GM19468 (cell line): ENCODE measurements at regions not wholly inside any gene's neighbourhood (a gene's known extent, or its start where the extent isn't known, plus 50 kb on each side); places are given as distances from the start of the nearest gene placed in this dataset.
A peak's percentile ranks its signal among the peaks of the same experiment; 100 is the strongest.
"Not testable (repeated sequence)": the region's sequence is repeated elsewhere in the genome, so short reads cannot be mapped to it uniquely, and the experiment has no call there.

ENCODE experiments used
- ATAC-seq: cut with Tn5 transposase; IDR thresholded peaks from one replicate; pipeline ENCODE4 v1.9.1; 2021; ENCODE audit warnings: mild to moderate bottlenecking, moderate library complexity, moderate number of reproducible peaks; ENCODE audit not compliant: unreplicated experiment; ENCODE audit errors: extremely low read depth

GRCh38 chr9:752681-753200, 88.8 kb upstream of the DMRT1 start:
- ATAC-seq = no peak

- not testable (repeated sequence) for ATAC-seq
Measured at GRCh38 chr9:753734-754133, 87.8 kb upstream of the DMRT1 start.

- ATAC-seq = no peak
Measured at GRCh38 chr9:754150-754931, 87.2 kb upstream of the DMRT1 start.

GRCh38 chr9:755454-756381, 85.8 kb upstream of the DMRT1 start:
- ATAC-seq = no peak

- no peak for ATAC-seq
Measured at GRCh38 chr9:757246-757881, 84.1 kb upstream of the DMRT1 start.

- no peak for ATAC-seq
Measured at GRCh38 chr9:758146-758545, 83.4 kb upstream of the DMRT1 start.

GRCh38 chr9:759541-759940, 82.0 kb upstream of the DMRT1 start:
- no peak for ATAC-seq

- no peak for ATAC-seq
Measured at GRCh38 chr9:759983-760736, 81.3 kb upstream of the DMRT1 start.

- ATAC-seq = no peak
Measured at GRCh38 chr9:761176-761792, 80.2 kb upstream of the DMRT1 start.

GRCh38 chr9:761793-762560, 79.5 kb upstream of the DMRT1 start:
- ATAC-seq = no peak

- no peak for ATAC-seq
Measured at GRCh38 chr9:763692-764091, 77.8 kb upstream of the DMRT1 start.

- ATAC-seq = peak; percentile 72
Measured at GRCh38 chr9:764105-764524, 77.4 kb upstream of the DMRT1 start.

GRCh38 chr9:764986-765385, 76.5 kb upstream of the DMRT1 start:
- ATAC-seq = no peak

GRCh38 chr9:767061-767561, 74.4 kb upstream of the DMRT1 start:
- not testable (repeated sequence) for ATAC-seq

- no peak for ATAC-seq
Measured at GRCh38 chr9:776086-776485, 65.4 kb upstream of the DMRT1 start.

- ATAC-seq = no peak
Measured at GRCh38 chr9:777978-778377, 63.5 kb upstream of the DMRT1 start.

- ATAC-seq = no peak
Measured at GRCh38 chr9:784202-784601, 57.3 kb upstream of the DMRT1 start.

GRCh38 chr9:784916-785315, 56.6 kb upstream of the DMRT1 start:
- ATAC-seq = no peak

GRCh38 chr9:785997-786396, 55.5 kb upstream of the DMRT1 start:
- ATAC-seq = no peak
